ENCODE measurements at regions not wholly inside any gene's neighbourhood (a gene's known extent, or its start where the extent isn't known, plus 50 kb on each side); places are given as distances from the start of the nearest gene placed in this dataset.

DNA sequence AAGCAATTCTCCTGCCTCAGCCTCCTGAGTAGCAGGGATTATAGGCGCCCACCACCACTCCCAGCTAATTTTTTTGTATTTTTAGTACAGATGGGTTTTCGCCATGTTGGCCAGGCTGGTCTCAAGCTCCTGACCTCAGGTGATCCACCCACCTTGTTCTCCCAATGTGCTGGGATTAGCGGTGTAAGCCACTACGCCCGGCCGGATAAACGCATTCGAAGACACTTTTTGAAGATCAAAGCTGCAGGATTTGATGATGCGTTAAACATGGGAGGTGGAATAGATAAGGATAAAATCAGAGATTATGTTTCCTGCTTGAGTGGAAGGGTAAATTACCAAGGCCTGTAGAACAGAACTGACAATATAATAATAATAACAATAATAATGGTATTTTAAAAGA is 389.4 kb upstream of the POU3F1 start:
- TF ChIP-seq TAF1 (IDR thresholded peaks at IDR 0.05; ENCODE audit: borderline replicate concordance, insufficient read depth, low read length) (no peak), SIN3A (IDR thresholded peaks at IDR 0.05; ENCODE audit: borderline replicate concordance, insufficient read depth, low read length) (no peak), POLR2AphosphoS5 (IDR thresholded peaks at IDR 0.05; ENCODE audit: low read depth, low read length) (no peak), FOXP2 (optimal IDR thresholded peaks at IDR 0.05; ENCODE audit: borderline replicate concordance, extremely low read depth, extremely low read length, insufficient read depth) (no peak)
- TF ChIP-seq, protein P1, sequence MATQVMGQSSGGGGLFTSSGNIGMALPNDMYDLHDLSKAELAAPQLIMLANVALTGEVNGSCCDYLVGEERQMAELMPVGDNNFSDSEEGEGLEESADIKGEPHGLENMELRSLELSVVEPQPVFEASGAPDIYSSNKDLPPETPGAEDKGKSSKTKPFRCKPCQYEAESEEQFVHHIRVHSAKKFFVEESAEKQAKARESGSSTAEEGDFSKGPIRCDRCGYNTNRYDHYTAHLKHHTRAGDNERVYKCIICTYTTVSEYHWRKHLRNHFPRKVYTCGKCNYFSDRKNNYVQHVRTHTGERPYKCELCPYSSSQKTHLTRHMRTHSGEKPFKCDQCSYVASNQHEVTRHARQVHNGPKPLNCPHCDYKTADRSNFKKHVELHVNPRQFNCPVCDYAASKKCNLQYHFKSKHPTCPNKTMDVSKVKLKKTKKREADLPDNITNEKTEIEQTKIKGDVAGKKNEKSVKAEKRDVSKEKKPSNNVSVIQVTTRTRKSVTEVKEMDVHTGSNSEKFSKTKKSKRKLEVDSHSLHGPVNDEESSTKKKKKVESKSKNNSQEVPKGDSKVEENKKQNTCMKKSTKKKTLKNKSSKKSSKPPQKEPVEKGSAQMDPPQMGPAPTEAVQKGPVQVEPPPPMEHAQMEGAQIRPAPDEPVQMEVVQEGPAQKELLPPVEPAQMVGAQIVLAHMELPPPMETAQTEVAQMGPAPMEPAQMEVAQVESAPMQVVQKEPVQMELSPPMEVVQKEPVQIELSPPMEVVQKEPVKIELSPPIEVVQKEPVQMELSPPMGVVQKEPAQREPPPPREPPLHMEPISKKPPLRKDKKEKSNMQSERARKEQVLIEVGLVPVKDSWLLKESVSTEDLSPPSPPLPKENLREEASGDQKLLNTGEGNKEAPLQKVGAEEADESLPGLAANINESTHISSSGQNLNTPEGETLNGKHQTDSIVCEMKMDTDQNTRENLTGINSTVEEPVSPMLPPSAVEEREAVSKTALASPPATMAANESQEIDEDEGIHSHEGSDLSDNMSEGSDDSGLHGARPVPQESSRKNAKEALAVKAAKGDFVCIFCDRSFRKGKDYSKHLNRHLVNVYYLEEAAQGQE (IDR thresholded peaks at IDR 0.05; ENCODE audit: insufficient read depth in 1 of 2, low read depth in 2 of 2, low read length in 2 of 2) = no peak

DNA sequence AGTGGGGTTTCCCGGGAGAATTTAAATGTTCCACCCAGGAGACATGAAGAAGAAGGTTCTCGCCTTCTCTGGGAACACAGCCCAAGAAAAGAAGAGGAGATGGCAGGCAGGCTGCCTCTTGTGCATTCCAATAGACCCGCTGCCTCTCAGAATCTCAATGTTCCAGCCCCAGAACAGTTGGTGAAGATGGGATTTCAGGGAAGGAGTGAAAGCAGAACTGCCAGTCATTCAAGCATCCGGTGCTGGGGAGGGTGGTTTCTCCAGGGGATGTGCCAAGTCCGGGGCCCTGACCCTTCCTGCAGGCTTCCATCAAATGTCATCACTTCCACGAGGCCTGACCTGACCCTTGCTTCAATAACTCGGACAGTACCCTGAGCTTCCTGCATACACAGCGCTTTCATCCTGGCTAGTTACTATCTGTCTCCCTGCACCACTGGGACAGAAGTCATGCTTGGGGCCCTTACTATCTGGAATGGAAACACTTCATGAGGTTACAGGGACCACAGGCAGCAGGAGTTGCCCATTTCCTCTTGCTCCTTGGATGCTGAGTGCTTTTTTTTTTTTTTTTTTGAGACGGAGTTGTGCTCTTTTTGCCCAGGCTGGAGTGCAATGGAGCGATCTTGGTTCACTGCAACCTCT is 386.6 kb upstream of the POU3F1 start:
- TF ChIP-seq TAF1 (IDR thresholded peaks at IDR 0.05; ENCODE audit: borderline replicate concordance, insufficient read depth, low read length) = no peak
- TF ChIP-seq POLR2AphosphoS5 (IDR thresholded peaks at IDR 0.05; ENCODE audit: low read depth, low read length) = no peak
- TF ChIP-seq SIN3A (IDR thresholded peaks at IDR 0.05; ENCODE audit: borderline replicate concordance, insufficient read depth, low read length) = no peak
- no peak for TF ChIP-seq FOXP2 (optimal IDR thresholded peaks at IDR 0.05; ENCODE audit: borderline replicate concordance, extremely low read depth, extremely low read length, insufficient read depth)
- TF ChIP-seq, protein P1 (IDR thresholded peaks at IDR 0.05; ENCODE audit: insufficient read depth in 1 of 2, low read depth in 2 of 2, low read length in 2 of 2) = no peak

DNA sequence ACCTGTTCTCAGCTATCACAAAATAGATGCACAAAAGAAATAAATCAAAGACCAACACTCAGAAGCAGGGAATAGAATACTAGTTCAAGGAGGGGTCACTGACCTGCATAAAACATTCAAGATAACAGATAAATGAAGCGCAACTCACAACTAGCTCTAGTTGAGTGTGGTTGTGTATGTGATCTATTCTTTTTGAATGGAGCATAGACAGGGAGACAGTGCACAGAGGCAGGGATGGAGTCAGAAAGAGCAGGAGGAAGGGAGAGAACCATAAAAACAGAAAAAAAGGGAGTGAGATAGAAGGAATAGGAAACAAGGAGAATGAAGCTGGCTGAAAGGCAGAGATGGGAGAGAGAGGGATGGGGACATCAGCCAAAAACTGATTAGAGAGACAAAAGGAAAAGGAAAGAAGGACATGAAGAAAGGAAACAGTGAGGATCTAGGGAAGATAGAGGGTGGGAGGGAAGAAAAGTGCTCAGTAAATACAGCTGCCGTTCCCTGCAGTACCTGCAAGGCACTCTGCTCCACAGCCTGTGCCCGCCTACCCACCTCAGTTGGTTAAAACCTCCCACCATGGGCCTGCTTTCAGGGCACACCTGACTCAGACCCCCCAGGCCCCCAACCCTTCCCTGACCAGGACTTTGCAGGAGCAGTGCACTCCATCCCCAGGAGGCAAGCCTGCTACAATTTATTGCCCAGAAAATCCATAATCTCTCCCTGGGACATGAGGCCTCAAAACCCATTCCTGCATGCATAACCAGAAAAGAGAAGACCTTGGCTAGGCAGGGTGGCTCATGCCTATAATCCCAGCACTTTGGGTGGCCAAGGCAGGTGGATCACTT is 385.2 kb upstream of the POU3F1 start:
- TF ChIP-seq POLR2AphosphoS5 (IDR thresholded peaks at IDR 0.05; ENCODE audit: low read depth, low read length) (no peak), FOXP2 (optimal IDR thresholded peaks at IDR 0.05; ENCODE audit: borderline replicate concordance, extremely low read depth, extremely low read length, insufficient read depth) (no peak), SIN3A (IDR thresholded peaks at IDR 0.05; ENCODE audit: borderline replicate concordance, insufficient read depth, low read length) (no peak), TAF1 (IDR thresholded peaks at IDR 0.05; ENCODE audit: borderline replicate concordance, insufficient read depth, low read length) (no peak)
- TF ChIP-seq, protein P1 (IDR thresholded peaks at IDR 0.05; ENCODE audit: insufficient read depth in 1 of 2, low read depth in 2 of 2, low read length in 2 of 2) = no peak

DNA sequence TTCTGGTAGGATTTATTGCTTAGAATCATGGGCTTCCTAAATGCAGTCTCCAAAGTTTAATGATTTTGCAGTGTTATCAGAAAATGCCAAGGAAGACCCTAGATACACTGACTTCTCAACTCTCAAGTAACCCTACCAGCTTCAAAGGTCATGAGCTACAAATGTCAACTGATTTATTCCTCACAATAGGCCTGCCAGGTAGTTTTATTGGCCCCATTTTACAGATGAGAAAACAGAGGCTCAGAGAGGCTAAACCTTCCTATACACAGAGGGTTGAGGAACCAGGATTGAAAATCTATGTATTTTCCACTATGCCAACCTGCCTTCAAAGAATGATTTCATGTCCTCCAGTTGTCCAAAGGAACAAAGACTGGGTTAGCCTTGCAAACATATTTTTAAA is 384.4 kb upstream of the POU3F1 start:
- no peak for TF ChIP-seq FOXP2 (optimal IDR thresholded peaks at IDR 0.05; ENCODE audit: borderline replicate concordance, extremely low read depth, extremely low read length, insufficient read depth)
- no peak for TF ChIP-seq SIN3A (IDR thresholded peaks at IDR 0.05; ENCODE audit: borderline replicate concordance, insufficient read depth, low read length)
- no peak for TF ChIP-seq POLR2AphosphoS5 (IDR thresholded peaks at IDR 0.05; ENCODE audit: low read depth, low read length)
- no peak for TF ChIP-seq TAF1 (IDR thresholded peaks at IDR 0.05; ENCODE audit: borderline replicate concordance, insufficient read depth, low read length)
- TF ChIP-seq, protein P1 (IDR thresholded peaks at IDR 0.05; ENCODE audit: insufficient read depth in 1 of 2, low read depth in 2 of 2, low read length in 2 of 2) = no peak

Measured in PFSK-1 (cell line).